HUES48 (cell line): ENCODE measurements at regions not wholly inside any gene's neighbourhood (a gene's known extent, or its start where the extent isn't known, plus 50 kb on each side); places are given as distances from the start of the nearest gene placed in this dataset.
"Not testable (repeated sequence)": the region's sequence is repeated elsewhere in the genome, so short reads cannot be mapped to it uniquely, and the experiment has no call there.

ENCODE experiments used
- H3K27ac ChIP-seq: one replicate; pipeline ENCODE4 v1.7.0; 2013; ENCODE audit warnings: low read depth, low read length, inconsistent platforms
- H3K27me3 ChIP-seq: 2 replicates; pipeline ENCODE4 v1.6.1; 2013; ENCODE audit warnings: mild to moderate bottlenecking, low read length; ENCODE audit not compliant: control insufficient read depth, insufficient read depth
- H3K36me3 ChIP-seq: 2 replicates; pipeline ENCODE4 v1.6.1; 2013; ENCODE audit warnings: low read length; ENCODE audit not compliant: control insufficient read depth, insufficient read depth
- H3K4me1 ChIP-seq: 2 replicates; pipeline ENCODE4 v1.6.1; 2013; ENCODE audit warnings: mild to moderate bottlenecking, low read length; ENCODE audit not compliant: control insufficient read depth, insufficient read depth
- H3K4me3 ChIP-seq: 2 replicates; pipeline ENCODE4 v1.5.1; 2013; ENCODE audit warnings: mild to moderate bottlenecking, low read depth, low read length
- H3K9ac ChIP-seq: 2 replicates; pipeline ENCODE4 v1.6.1; 2013; ENCODE audit warnings: mild to moderate bottlenecking, low read depth, low read length, moderate library complexity
- H3K9me3 ChIP-seq: 2 replicates; pipeline ENCODE4 v1.6.1; 2013; ENCODE audit warnings: low read length; ENCODE audit not compliant: control insufficient read depth, insufficient read depth

DNA sequence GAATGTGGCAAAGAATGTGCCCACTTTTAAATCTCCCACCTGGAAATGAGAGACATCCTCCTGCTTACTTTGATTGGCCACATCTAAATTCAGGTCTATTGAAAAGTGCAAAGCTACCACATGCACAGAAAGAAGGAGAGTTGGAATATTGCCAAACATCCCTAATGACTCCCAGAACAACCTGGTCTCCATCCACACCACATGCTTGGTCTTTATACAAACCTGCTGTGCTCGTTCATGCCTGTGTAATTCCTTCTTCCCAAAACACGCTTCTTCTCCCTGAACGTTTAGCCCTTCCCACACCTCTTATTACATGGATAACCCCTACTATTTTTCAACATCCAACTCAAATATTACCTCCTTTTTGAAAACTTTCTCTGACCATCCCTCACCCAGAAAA, 66.2 kb upstream of the BCL2L14 start:
- Histone ChIP-seq H3K9ac (no peak overlapping the region), H3K4me1 (peaks cover 14% of the 10 kb centered on the region), H3K36me3 (no peaks in the 10 kb centered on the region), H3K27ac (no peak overlapping the region), H3K9me3 (no peaks in the 10 kb centered on the region), H3K4me3 (no peak overlapping the region), H3K27me3 (no peaks in the 10 kb centered on the region)

DNA sequence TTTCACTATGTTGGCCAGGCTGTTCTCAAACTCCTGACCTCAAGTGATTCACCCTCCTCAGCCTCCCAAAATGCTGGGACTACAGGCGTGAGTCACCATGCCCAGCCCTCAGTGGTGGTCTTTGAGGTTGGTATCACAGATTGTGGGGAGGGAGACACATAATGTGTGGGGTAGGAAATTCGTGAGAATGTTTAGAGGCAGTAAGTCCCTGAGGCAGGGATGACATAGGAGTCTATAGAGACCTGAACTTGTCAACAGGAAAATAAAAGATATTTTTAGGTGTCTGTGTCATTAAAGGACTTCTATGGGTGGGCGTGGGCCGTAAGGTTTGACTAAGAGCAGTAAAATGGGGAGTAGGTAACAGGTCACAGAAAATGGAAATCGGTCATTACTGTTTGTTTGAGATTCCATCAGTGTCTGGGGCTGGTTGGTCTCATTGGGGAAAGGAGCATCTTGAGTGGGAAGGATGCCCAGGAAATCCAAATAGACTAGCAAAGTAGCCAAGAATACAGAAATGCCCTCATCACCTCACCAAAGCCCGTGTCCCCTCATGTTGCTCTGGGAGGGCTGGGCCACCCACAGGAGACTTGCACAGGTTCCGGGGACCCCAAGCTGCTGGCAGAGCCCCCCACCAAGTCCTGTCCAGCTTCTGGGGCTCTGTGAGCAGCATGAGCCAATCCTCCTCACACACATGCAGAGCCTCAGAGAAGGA, 63.6 kb upstream of the BCL2L14 start:
- H3K9ac ChIP-seq = no peak overlapping the region
- no peak overlapping the region for H3K27ac ChIP-seq
- H3K36me3 ChIP-seq = no peaks in the 10 kb centered on the region
- H3K9me3 ChIP-seq = no peaks in the 10 kb centered on the region
- H3K4me3 ChIP-seq = no peak overlapping the region
- peaks cover 31% of the 10 kb centered on the region for H3K4me1 ChIP-seq
- no peaks in the 10 kb centered on the region for H3K27me3 ChIP-seq

GRCh38 chr12:12007713-12008231, 63.0 kb upstream of the BCL2L14 start:
- Histone ChIP-seq H3K27ac (no peak overlapping the region), H3K36me3 (no peaks in the 10 kb centered on the region), H3K4me3 (no peak overlapping the region), H3K4me1 (peaks cover 31% of the 10 kb centered on the region), H3K9me3 (no peaks in the 10 kb centered on the region), H3K9ac (no peak overlapping the region), H3K27me3 (no peaks in the 10 kb centered on the region)

DNA sequence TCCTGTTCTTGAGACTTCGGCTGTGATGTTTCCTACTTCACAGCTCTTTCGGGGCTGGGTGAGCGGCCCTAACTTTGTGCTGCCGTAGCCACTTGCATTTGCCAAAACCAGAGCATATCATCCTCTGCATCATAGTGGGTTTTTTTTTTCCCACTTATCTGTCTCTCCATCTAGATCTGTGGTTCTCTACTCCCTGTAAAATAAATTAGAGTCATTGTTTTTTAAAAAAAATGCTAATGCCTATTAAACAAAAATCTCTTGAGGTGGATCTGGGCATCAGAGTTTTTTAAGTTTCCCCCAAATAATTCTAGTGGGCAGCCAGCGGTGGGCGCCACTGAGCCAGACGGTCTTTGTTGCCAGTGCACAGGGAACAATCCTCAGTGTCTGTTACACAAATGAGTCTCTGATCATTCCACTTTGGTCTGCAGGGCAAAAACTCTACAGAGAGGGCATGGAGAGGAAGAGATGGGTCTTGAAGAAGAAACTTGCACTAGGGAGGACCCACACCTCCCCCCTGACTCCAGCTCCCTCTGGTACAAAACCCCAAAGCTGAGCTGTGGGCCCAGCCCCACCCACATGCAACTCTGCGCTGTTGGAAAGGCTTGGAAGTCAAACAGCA, 62.4 kb upstream of the BCL2L14 start:
- peak overlapping the region; percentile 10; the same call in 1 of the 2 replicates for H3K4me3 ChIP-seq
- peaks cover 31% of the 10 kb centered on the region for H3K4me1 ChIP-seq
- peak overlapping the region; percentile 91 for H3K27ac ChIP-seq
- H3K9ac ChIP-seq = no peak overlapping the region
- H3K27me3 ChIP-seq = no peaks in the 10 kb centered on the region
- no peaks in the 10 kb centered on the region for H3K36me3 ChIP-seq
- no peaks in the 10 kb centered on the region for H3K9me3 ChIP-seq

DNA sequence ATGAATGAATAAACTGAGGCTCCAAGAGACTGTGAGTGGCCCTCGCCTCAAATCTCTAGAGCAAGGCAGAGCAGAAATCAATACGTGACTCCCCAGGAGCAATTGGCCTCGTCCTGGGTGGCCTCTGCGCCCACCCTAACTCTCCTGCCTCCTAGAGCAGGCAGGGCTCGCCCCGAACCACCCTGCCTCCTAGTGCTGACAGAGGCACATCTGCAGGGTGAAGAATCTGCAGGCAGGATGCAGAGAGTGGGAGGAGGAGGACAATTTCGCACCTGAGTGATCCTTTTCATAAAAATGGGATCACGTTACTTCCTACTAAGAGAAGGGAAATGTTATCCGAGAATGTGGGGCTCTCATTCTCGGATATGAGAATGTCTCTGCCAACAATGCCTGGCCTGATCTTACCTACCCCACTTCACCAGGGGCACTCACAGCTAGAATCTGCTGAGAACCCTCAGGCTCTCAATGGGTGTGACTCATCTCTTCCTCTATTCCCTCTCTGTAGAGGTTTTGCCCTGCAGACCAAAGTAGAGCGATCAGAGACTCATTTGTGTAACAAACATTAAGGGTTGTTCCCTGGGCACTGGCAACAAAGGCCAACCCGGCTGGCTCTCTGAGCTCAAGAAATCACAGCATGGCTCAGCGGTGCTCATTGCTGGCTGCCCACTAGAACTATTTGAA, 61.7 kb upstream of the BCL2L14 start:
- H3K9me3 ChIP-seq = no peaks in the 10 kb centered on the region
- H3K27me3 ChIP-seq = no peaks in the 10 kb centered on the region
- H3K4me3 ChIP-seq = peak overlapping the region; percentile 10; the same call in 1 of the 2 replicates
- H3K9ac ChIP-seq = no peak overlapping the region
- H3K27ac ChIP-seq = peak overlapping the region; percentile 91
- no peaks in the 10 kb centered on the region for H3K36me3 ChIP-seq
- H3K4me1 ChIP-seq = peaks cover 31% of the 10 kb centered on the region

GRCh38 chr12:12009749-12010276, 60.9 kb upstream of the BCL2L14 start:
- H3K36me3 ChIP-seq, H3K9me3 ChIP-seq, H3K9ac ChIP-seq, H3K27me3 ChIP-seq, H3K4me3 ChIP-seq: not testable (repeated sequence)
- H3K4me1 ChIP-seq = peaks cover 31% of the 10 kb centered on the region
- H3K27ac ChIP-seq = peak overlapping the region; percentile 91

DNA sequence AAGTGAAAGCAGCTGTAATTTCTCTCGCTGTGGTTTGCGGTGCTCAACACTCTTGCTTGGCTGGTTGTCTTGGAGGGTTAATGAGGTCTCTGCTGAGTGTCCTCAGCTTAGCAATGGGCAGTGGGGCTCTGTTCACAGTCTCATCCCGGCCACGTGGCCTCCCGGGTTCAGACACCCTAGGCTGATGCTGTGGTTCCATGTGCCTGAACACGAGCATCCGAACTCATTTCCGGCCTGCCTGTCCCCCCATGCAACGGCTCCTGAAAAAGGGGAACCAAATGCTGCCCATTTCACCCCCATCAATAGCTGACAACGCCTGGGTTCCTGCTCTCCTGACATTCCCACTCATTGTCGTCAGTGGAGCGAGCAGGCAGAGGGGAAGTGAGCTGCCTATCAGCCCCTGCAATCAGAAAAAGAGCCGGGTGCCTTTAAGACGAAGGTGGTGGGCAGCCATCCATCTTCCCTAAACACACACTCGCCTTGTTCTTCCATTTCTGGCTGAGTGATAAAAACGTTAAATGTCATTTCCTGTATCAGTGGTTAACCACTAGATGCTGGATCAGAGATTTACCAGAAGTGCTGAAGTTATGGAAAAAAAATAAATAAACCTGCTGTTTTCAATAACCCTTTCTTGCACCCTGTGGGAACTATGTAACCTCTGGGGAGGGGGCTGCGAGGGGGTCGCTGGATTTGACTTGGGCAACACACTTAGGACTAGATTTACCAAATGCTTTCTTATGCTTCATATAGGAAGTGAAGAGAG, 60.3 kb upstream of the BCL2L14 start:
- no peak overlapping the region for H3K4me3 ChIP-seq
- H3K4me1 ChIP-seq = peaks cover 31% of the 10 kb centered on the region
- H3K9ac ChIP-seq = no peak overlapping the region
- no peaks in the 10 kb centered on the region for H3K27me3 ChIP-seq
- H3K36me3 ChIP-seq = no peaks in the 10 kb centered on the region
- H3K27ac ChIP-seq = peak overlapping the region; percentile 91
- H3K9me3 ChIP-seq = no peaks in the 10 kb centered on the region

GRCh38 chr12:12011880-12012260, 58.9 kb upstream of the BCL2L14 start:
- no peaks in the 10 kb centered on the region for H3K9me3 ChIP-seq
- H3K4me3 ChIP-seq = no peak overlapping the region
- H3K36me3 ChIP-seq = no peaks in the 10 kb centered on the region
- H3K27me3 ChIP-seq = no peaks in the 10 kb centered on the region
- H3K27ac ChIP-seq = no peak overlapping the region
- H3K9ac ChIP-seq = no peak overlapping the region
- H3K4me1 ChIP-seq = peaks cover 31% of the 10 kb centered on the region

DNA sequence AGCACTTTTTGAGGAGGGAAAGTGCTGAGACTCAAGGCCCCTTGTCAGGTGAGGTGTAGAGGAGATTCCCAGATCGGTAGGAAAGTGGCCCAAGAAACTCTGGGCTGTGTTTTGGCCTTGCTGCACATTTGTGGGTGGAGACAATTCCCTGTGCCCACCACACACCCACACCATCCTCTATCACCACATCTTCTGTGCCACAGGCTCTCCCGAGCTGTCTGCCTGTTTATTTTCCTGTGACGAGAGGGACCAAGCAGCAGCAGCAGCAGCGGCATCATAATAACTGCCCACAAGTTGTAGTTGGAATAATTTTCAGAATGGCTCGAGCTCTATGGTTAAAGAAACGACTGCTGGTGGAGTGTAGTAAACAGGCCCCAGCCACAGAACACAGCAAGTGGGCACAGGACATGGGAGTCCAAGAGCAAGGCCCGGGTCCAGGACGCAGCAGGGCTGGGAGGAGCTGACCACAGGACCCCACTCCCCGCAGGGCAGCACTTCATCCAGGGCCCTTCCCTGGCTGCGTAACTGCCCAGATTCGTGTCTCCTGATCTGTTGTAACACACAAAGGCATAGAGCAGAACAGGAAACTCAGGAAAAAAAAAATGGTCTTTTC, 55.6 kb upstream of the BCL2L14 start:
- H3K4me1 ChIP-seq = peaks cover 20% of the 10 kb centered on the region
- H3K4me3 ChIP-seq = no peak overlapping the region
- no peaks in the 10 kb centered on the region for H3K9me3 ChIP-seq
- no peak overlapping the region for H3K27ac ChIP-seq
- H3K9ac ChIP-seq = no peak overlapping the region
- no peaks in the 10 kb centered on the region for H3K36me3 ChIP-seq
- no peaks in the 10 kb centered on the region for H3K27me3 ChIP-seq
